Occipital lobe (tissue), 1 donor: ENCODE measurements at regions not wholly inside any gene's neighbourhood (a gene's known extent, or its start where the extent isn't known, plus 50 kb on each side); places are given as distances from the start of the nearest gene placed in this dataset.

Experiments used
- DNase-seq: peaks from one replicate; lab custom pipeline; 2025; lab: John Stamatoyannopoulos, UW

DNA sequence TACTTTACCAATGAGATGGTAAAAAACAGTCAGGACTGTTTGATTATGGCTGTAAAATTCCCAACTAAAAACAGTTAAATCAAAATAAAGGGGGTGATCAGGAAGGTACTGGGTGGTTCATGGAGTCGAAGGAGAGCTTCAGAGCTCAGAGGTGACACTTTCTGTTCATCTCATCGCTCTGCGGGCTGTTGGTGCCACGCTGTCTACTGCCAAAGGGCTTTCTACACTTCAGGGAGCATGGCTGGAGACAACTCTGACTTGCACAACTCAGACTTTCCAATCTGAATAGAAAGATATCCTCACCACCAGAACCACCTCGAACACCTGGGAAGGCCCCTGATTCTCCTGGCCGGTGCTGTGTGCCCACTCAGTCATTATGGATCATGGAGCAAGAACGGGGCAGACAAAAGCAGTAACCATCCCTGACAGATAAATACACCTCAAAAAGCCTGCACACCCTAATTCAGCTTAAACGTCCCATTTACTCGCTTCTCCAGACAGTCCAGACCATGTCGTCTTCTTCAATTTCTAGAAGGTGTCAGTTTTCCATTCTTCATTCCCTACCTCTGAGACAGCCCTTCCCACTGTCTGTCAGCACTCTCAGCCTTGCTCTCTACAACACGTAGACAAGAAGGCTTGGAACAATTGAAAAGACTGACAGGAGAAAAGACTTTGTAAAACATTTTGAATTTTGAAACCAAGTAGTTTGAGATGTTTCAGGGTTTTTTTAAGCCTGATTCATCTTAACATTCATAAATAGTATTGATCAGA lies 348.7 kb upstream of the NFE2L3 start:
- DNase-seq: no peak

DNA sequence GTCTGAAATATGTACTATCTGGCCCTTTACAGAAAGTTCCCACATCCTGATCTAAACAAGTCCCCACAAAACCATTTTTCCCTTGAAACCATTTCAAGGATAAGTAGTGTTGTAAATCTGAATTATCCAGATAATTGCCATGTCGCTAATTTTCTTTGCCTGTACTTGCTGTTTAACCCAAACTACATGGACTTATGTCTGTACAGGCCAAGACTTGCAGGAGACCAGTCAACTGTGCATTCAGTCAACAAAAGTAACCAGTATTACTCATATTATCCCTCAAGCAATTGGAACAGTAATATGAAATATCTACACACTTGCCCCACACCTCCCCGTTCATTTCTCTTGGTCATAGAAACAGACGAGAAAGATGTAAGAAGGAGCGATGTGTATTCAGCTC lies 347.8 kb upstream of the NFE2L3 start:
- DNase-seq: no peak

DNA sequence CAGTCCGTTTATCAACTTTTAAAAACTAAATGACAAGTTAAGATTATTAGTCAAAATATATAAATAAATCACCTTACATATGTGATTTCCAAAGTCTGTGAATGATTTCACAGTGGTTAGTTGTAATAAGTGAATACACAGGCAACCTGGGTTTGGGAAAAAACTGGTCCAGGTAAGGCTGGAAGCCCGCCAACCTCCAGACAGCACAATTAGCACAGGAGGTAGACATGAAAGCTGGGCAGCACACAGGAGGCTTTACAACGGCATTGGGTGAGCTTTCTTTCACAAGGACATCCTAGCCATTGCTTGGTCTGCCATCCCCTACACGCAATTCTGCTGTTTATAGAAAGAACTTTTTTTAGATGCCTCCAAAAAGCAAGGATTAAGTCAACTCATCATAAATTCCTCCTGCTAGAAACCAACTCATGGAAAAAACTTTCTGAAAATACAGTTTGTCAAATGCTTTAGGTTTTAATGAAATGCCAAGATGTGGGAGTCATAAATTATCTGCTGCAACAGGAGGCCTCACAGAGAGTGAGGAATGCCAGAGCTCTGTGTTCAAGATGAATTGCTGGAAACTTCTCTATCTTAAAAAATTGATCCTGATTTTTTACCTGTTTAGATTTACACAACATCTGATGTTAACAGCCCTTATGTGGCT lies 346.8 kb upstream of the NFE2L3 start:
- DNase-seq: no peak

DNA sequence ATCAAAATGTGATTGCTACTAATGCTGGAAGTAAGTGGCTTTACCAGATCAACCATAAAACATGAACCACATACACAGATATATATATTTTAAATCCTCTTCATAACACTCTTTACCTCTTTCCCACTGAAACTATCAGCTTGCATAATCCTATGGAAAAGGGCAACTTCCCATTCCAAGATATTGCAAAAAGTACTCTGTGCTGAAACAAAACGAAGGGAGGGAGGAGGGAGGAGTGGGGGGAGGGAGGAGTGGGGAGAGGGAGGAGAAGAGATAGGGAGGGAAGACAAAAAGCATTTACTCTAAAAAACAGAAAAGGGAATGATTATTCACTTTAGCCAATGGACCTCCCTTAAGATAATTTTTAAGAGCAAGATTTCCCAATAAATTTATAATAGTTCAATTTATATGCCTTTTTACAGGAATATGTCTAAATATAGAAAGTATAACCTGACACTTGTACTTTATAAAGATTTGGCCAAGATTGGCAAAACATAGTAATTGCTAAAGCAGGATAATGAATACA lies 344.8 kb upstream of the NFE2L3 start:
- DNase-seq: no peak

DNA sequence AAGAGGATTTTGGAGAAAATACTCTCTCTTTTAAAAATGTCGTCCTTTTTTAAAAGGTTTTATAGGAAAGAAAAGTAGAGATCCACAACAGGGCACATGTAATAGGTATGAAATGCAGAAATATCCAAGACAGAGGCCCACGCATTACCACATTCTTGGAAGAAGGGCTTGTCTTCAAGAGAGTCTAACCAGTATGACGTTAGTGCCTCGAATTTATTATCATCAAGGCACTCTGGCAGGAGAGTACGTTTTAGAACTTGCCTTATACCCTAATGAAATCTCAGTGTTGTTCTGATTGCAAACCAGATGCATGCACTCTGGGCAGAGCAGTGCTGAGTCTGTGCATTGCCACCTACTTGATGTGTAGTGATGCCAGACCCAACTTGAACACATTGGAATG lies 342.6 kb upstream of the NFE2L3 start:
- DNase-seq: no peak

DNA sequence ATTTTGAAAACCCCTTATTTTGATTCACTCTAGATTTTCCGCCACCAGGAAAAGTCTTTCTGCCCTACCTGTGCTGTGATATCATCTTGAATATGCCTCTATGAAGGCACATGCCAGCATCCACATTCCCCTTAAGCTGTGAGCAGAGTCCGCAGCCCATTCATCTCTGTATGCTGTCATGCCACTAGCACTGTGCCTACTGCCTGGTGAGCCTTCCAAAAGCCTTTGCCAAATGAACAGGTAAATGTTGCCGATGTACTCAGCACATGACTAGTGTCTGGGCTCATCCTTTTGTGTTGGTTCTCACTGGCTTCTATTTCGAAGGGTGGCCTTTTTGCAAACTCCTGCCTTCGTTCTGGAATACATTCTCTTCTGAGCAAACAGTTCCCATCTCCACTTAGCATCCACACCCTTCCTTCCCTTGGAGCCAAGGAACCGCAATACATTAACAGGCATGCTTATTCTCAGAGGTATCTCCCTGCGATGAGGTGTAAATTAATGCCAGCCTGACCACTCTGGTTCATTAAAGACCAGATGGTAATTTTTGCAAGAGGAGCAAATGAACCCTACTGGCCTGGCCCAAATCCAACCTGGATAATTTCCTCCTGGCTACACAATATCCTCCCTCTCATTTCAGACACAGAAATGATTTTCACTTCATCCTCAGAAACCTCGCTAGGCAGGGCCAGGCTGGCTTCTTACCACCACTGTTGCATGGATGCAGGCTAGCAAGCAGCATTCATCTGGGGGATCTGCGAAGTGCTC lies 339.7 kb upstream of the NFE2L3 start:
- no peak for DNase-seq

DNA sequence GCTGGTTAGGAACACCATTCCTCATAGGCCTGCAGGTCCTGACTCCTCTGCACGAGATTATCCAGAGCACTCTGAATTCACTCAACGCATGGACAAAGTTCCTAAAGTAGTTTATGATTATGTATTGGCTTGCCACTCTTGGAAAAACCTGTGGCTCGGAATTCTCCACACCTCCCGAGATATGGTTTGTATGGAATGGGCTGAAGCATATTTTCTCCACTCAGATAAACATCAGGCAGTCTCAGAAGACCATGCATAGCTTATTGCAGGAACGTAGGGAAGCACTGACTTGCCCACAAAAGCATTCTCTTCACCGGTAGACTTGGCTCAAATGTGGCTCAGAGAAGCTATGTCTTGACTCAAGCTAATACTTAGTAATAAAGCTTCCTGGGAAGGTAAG lies 338.6 kb upstream of the NFE2L3 start:
- no peak for DNase-seq

DNA sequence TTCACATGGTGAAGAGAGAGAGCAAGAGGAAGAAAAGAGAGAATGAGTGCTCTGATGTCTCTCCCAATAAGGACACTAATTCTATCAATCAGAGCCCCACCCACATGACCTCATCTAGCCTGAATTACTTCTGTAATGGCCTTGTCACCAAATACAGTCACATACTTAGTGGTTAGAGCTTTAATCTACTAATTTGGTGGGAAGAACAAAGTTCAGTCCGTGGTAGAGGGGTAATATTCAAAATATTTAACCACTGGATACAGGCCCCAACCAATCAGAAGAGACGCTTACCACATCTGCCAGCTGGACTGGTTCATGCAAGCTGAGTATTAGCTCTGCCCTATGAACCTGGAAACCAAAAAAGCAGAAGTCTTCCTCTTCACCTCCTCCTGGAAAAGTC lies 336.3 kb upstream of the NFE2L3 start:
- no peak for DNase-seq

DNA sequence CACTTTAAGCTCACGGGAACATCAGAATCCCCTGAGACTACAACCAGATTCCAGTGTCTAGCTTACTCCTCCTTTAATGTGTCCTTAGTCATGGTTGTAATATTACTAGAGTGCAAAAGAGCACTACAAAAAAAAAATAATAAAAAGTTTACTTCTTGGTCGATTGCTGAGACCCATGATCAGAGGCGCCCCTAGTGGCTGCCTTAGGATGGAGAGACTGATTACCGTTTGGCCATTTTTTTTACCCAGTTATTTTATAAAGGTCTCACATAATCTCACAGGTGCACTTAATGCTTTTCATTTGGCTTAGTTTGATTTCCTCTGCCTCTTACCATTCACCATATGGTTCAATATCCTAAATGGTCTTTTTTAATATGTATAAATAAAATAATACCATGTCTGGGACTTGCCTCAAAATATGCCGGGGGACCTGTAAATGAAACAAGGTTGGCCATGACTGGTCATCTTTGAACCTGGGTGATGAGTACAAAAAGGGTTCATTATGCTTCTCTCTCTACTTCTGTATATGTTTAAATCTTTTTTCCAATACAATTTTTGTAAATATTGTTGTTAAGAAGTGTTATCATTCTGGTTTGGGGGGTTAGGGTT lies 331.5 kb upstream of the NFE2L3 start:
- DNase-seq: no peak

DNA sequence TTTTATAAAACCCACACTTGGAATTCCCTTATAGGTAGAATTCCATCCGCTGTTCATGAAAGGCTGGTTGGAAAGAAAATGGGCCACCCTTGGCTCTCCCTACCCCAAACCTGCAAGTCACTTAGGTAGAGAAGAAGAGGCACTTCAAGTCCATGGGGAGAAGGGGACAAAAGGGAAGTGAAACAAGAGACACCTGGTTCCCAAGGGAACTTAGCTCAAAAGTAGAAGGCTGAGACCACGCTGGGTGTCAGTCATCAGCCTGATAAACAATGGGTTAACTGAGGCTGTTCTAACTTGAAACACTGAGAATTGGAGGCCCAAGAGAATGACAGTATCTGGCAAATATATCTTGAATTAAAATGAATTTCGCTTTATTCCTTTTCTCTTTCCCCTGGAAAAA lies 330.8 kb upstream of the NFE2L3 start:
- DNase-seq: no peak

DNA sequence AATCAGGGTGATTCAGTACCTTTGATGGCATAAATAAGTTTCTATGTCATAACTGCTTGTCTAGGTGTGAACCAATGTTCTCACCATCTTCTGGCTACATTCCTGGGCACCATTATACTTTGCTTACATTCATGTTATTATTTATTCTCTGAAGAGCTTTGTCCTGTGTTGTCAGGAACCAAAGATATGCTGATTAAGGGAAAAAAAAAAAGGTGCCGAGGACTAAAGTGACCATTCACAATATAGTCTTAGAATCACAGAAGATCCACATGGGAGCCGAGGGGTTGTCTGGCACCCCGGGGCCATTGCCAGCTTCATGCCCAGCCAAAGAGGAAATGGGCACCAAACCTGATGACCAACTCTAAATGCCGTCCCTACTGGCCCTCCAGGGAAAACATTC lies 329.2 kb upstream of the NFE2L3 start:
- no peak for DNase-seq

DNA sequence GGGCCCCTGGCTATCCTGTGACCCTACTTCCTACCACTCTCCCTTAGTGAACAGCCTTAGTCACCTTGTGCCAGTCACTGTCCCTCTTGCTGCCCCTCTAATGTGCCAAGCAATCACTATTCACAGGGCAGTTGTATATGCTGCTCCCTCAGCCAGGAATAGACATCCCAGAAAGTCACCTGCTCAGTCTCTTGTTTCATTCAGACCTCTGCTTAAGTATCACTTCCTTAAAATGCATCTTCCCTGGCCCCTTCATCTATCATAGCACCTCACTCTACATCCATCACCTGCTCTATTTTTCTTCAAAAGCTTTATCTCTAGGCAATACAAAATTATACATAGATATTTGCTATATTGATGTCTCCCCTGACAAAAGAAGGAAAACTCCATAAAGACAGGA lies 328.4 kb upstream of the NFE2L3 start:
- no peak for DNase-seq

DNA sequence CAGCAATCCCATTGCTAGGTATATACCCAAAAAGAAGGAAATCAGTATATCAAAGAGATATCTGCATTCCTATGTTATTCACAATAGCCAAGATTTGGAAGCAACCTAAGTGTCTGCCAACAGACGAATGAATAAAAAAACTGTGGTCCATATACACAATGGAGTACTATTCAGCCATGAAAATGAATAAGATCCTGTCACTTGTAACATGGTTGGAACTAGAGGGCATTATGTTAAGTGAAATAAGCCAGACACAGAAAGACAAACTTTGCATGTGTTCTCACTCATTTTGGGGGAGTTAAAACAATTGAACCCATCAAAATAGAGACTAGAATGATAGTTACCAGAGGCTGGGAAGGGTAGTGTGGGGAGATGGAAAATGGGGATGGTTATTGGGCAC lies 323.5 kb upstream of the NFE2L3 start:
- DNase-seq: no peak

DNA sequence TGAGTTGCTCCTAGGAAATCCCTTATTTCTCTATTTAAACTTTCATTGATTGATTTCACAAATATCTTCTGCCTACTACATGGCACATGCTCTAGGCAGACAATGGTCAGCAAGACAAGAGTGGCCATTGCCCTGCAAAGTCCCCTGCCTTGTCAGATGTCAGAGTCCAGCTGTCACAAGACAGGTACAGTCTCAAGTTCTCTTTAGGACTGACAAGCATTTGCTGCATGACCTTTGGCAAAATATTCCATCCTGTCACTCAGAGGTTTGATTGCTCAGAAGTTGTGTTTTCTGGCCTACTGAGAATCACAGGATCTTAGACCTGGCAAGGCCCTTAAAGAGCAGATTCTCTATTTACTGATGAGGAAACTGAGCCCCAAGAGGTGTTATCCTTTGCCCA lies 322.3 kb upstream of the NFE2L3 start:
- no peak for DNase-seq

DNA sequence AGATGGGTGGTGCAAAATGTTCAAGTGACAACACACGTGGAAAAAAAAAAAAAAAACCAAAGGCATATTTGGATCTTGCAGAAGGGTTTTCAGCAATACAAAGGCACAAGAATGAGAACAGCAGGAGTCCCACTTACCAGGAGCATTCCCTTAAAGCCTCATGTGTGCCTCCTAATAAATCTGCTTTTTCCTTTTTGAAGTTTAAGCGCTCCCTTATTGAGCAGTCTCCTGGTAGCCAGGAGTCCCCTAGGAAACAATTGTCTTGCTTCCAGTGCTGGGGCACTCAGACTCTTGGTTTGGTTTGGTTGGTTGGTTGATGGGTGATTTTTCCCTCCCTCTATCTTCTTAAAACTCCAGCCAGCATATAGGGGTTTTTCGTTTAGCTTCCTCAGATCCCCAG lies 321.8 kb upstream of the NFE2L3 start:
- DNase-seq: no peak

DNA sequence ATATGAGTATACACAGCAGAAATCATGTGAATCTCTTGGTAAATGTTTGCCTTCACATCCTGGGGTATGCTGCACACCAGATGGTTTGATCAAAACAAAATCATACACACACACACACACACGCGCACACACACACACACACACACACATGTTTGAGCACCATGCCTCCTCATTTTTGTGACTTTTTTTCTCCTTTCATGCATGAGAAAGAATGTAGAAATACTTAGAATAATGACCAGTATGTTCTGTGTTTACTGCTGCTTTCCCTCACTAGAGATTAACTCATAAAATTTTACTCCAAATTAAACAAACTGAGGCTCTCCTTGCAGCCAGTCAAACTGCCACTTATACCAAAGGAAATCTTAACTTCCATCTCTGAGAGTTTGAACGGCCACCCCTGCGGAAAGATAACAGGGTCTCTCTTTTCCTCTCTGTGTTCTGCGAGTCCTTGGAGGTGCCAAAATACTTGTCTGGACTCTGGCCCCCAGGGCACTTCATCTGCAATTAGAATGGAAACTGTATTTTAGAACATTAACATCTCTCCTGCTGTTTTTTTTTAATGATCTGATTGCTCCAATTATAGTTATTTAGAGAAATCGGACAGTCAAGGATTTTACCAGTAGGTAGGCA lies 320.8 kb upstream of the NFE2L3 start:
- no peak for DNase-seq

DNA sequence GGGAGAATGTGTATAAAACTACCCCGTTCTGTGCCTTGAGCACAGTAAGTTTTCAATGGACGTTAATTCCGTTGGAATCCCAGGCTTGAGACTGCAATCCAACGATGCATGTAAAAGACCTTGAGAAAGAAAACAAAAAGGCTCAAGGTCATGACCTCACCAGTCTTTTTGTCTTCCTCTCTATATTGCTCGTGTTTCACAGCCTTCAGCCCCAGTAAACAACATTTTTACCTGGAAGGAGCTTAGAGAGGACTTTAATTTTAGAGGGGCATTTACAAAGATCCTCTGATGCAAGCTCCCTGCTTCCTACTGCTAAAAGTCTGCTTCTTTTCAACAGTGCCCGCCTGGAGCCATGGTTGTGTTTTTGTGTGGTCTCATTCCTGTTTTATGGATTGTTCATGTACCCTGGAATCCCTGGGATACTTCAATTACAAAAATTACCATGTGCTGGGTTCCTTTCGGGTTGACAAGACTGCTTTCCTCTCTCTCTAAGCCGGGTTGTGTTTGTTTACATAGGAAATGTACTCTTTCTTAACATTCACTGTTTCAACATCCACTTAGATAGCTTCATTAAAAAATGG lies 320.1 kb upstream of the NFE2L3 start:
- DNase-seq: no peak

DNA sequence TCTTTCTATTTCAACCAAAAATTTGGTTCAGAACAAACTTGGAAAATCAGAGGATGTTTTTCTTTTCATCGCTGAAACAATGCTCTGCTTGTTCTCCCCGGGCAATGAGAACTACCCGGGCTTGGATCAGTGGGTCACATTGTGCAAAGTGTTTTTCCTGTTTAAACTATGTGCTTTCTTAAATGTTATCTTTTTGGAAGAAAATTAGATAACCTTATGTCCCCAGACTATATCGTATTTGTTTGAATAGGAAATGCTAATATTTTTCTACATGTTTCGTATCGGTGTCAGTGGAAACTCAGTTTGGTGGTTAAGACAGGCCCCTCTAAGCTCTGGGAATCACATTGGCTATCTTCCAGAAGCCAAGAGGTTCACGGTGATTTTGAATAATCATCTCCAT lies 319.5 kb upstream of the NFE2L3 start:
- DNase-seq: no peak

DNA sequence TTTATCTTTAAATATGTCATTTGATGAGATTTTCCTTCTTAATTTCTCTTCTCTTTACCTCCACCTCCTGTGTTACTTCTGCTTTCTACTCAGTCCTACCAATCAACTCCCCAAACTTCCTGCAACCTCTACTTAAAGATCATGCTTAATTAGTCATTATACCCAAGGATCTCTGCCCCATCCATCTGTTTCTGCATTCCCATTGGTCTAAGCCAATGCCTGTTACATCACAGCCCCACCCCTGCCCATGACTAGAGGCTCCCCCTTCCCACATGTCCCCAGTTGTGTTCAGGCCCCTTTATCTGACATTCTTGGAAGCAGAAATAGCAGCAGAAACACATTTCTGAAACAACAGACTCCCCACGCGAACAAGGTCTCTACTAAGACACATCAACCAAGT lies 319.1 kb upstream of the NFE2L3 start:
- no peak for DNase-seq

DNA sequence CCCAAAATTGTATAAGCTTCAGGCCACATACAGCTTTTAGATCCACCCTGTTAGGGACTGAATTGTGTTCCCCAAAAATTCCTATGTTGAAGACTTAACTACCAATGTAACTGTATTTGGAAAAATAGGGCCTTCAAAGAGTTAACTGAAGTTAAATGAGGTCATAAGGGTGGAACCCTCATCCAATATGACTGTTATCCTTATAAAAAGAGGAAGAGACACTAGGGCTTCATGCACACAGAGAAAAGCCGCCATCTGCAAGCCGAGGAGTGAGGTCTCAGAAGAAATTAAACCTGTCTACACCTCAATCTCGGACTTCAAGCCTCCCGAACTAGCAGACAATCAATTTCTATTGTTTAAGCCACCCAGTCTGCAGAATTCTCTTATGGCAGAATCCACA lies 317.9 kb upstream of the NFE2L3 start:
- DNase-seq: no peak

DNA sequence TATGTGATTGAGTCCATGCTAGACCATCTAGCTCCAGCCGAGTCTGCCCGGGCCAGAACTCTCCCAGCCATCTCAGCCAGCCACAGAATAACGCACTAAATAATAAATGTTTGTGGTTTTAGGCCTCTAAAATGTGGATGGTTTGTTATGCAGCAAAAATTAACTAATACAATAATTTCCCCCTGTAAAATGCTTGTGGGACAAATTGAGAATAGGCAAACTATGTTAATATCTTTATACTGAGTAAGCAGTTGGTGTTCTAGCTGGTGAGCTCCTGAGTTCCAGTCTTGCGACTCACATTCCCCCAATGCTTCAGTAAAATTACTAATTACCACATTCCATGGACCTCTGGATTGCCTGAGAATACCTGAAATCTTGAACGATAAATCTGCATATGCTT lies 316.8 kb upstream of the NFE2L3 start:
- no peak for DNase-seq
